ENCODE measurements at regions not wholly inside any gene's neighbourhood (a gene's known extent, or its start where the extent isn't known, plus 50 kb on each side); places are given as distances from the start of the nearest gene placed in this dataset.
"Not testable (repeated sequence)": the region's sequence is repeated elsewhere in the genome, so short reads cannot be mapped to it uniquely, and the experiment has no call there.

DNA sequence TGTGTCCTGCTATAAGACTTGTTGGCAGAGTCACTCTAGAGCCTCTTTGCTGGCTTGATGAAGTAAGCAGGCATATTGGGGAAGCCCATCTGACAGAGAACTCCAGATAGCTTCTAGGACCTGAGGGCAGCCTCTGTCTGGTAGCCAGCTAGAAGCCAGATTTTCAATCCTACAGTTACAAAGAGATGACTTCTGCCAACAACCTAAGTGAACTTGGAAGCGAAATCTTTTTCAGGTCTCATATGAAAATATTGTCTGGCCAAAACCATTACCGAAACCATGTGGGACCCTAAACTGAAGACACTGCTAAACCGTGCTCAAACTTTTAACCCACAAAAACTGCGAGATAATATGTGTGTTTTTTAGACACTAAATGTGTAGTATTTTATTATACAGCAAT lies 140.9 kb downstream of the MRPS30 start:
- Histone ChIP-seq H3K4me2 (ENCODE audit: low read depth, low read length, poor library complexity, severe bottlenecking) (no peak overlapping the region), H3K36me3 (ENCODE audit: insufficient read depth, low read length) (no peaks in the 10 kb centered on the region), H3K4me1 (ENCODE audit: low read length) (peaks cover 3% of the 10 kb centered on the region; the same call in 1 of the 2 replicates), H3K9me2 (replicated peaks; ENCODE audit: insufficient read depth, low read length) (no peaks in the 10 kb centered on the region), H4K20me1 (ENCODE audit: insufficient read depth, low read depth, low read length) (no peaks in the 10 kb centered on the region), H3K27ac (ENCODE audit: low read length) (no peak overlapping the region), H3K9ac (ENCODE audit: low read length) (no peak overlapping the region), H3K9me3 (ENCODE audit: low read length) (no peaks in the 10 kb centered on the region), H3K4me3 (ENCODE audit: low read length) (no peak overlapping the region), H3K27me3 (ENCODE audit: low read length) (no peaks in the 10 kb centered on the region), H2AFZ (ENCODE audit: low read length) (no peak overlapping the region), H3K79me2 (ENCODE audit: low read length) (no peaks in the 10 kb centered on the region)
- no peak for DNase-seq

DNA sequence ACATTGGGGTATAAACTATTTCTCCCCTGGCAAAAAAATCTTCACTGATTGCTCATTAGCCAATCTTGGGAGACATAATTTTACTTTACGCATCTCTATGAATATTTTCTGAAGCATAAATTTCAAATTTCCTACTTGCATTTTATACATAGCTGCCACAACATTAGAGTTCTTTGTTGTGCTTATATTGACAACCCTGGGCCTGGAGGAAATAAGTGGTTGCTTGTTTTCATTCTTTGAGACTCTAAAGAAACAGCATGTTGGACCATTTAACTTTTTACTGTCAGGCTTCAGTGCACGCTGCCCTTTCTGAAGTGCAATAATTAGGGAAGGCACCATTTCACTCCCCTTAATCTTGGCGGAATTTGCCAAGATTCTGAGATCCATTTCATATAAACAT lies 142.6 kb downstream of the MRPS30 start:
- DNase-seq = no peak
- Histone ChIP-seq H3K9me2 (replicated peaks; ENCODE audit: insufficient read depth, low read length) (no peaks in the 10 kb centered on the region), H4K20me1 (ENCODE audit: insufficient read depth, low read depth, low read length) (no peaks in the 10 kb centered on the region), H3K36me3 (ENCODE audit: insufficient read depth, low read length) (no peaks in the 10 kb centered on the region), H3K4me1 (ENCODE audit: low read length) (peaks cover 3% of the 10 kb centered on the region; the same call in 1 of the 2 replicates), H3K4me3 (ENCODE audit: low read length) (no peak overlapping the region), H3K4me2 (ENCODE audit: low read depth, low read length, poor library complexity, severe bottlenecking) (no peak overlapping the region), H2AFZ (ENCODE audit: low read length) (no peak overlapping the region), H3K9me3 (ENCODE audit: low read length) (no peaks in the 10 kb centered on the region), H3K79me2 (ENCODE audit: low read length) (no peaks in the 10 kb centered on the region), H3K27ac (ENCODE audit: low read length) (no peak overlapping the region), H3K27me3 (ENCODE audit: low read length) (no peaks in the 10 kb centered on the region), H3K9ac (ENCODE audit: low read length) (no peak overlapping the region)

DNA sequence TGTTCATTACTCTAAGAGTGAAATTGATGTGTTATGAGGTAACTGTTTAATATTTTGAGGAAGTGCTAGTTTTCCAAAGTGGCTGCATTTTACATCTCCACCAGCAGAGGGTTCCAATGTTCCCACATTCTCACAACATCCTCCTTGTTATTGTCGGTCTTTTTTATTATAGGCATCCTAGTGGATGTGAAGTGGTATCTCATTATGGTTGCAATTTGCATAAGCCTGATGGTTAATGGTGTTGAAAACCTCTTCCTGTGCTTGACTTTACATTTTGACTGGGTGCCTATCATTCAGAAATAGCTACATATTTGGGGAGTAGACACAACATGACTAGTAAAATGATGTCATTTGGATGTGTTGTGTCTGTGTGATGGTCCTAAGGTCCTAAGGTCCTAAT lies 143.6 kb downstream of the MRPS30 start:
- no peak overlapping the region for H3K9ac ChIP-seq (ENCODE audit: low read length)
- H3K9me2 ChIP-seq (replicated peaks; ENCODE audit: insufficient read depth, low read length) = no peaks in the 10 kb centered on the region
- H4K20me1 ChIP-seq (ENCODE audit: insufficient read depth, low read depth, low read length) = no peaks in the 10 kb centered on the region
- H3K36me3 ChIP-seq (ENCODE audit: insufficient read depth, low read length) = no peaks in the 10 kb centered on the region
- no peaks in the 10 kb centered on the region for H3K79me2 ChIP-seq (ENCODE audit: low read length)
- no peaks in the 10 kb centered on the region for H3K27me3 ChIP-seq (ENCODE audit: low read length)
- peaks cover 3% of the 10 kb centered on the region; the same call in 1 of the 2 replicates for H3K4me1 ChIP-seq (ENCODE audit: low read length)
- H3K4me3 ChIP-seq (ENCODE audit: low read length) = no peak overlapping the region
- no peak overlapping the region for H3K27ac ChIP-seq (ENCODE audit: low read length)
- no peaks in the 10 kb centered on the region for H3K9me3 ChIP-seq (ENCODE audit: low read length)
- no peak overlapping the region for H3K4me2 ChIP-seq (ENCODE audit: low read depth, low read length, poor library complexity, severe bottlenecking)
- peak; percentile 75 for DNase-seq
- H2AFZ ChIP-seq (ENCODE audit: low read length) = no peak overlapping the region

DNA sequence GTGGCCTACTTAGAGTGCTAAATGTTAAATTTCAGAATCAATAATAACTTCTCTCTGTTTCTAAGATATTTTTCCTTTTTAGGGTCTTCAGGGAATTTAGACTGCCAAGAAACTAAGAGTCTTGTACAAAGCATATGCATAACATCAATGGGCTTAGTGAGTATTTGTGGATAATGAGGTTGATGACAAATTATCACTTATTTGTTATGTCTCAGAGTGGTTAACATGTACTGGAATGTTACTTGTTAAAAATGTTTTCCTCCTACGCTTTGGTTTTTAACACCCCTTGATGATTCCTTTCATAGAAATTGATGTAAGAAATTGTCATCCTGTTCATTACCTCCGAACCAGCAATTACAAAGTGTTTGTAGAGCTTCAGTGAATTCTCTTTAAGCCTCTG lies 144.3 kb downstream of the MRPS30 start:
- Histone ChIP-seq H3K79me2 (ENCODE audit: low read length) (no peaks in the 10 kb centered on the region), H3K27ac (ENCODE audit: low read length) (no peak overlapping the region), H3K27me3 (ENCODE audit: low read length) (no peaks in the 10 kb centered on the region), H2AFZ (ENCODE audit: low read length) (no peak overlapping the region), H3K4me3 (ENCODE audit: low read length) (no peak overlapping the region), H3K9ac (ENCODE audit: low read length) (no peak overlapping the region), H3K9me3 (ENCODE audit: low read length) (no peaks in the 10 kb centered on the region; the same call in 1 of the 2 replicates), H3K4me1 (ENCODE audit: low read length) (peaks cover 3% of the 10 kb centered on the region; the same call in 1 of the 2 replicates), H3K36me3 (ENCODE audit: insufficient read depth, low read length) (no peaks in the 10 kb centered on the region), H3K9me2 (replicated peaks; ENCODE audit: insufficient read depth, low read length) (no peaks in the 10 kb centered on the region), H4K20me1 (ENCODE audit: insufficient read depth, low read depth, low read length) (no peaks in the 10 kb centered on the region), H3K4me2 (ENCODE audit: low read depth, low read length, poor library complexity, severe bottlenecking) (no peak overlapping the region)
- DNase-seq = no peak

DNA sequence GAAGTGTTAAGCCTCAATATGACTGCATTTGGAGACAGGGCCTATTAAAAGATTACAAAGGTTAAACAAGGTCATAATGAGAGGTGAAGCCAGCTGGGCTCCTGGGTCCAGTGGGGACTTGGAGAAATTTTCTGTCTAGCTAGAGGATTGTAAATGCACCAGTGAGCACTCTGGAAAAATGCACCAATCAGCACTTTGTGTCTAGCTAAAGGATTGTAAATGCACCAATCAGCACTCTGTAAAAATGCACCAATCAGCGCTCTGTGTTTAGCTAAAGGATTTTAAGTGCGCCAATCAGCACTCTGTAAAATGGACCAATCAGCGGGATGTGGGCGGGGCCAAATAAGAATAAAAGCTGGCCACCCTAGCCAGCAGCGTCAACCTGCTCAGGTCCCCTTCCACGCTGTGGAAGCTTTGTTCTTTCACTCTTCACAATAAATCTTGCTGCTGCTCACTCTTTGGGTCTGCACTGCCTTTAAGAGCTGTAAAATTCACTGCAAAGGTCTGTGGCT lies 150.3 kb downstream of the MRPS30 start:
- not testable (repeated sequence) for H3K9ac ChIP-seq (ENCODE audit: low read length); H3K4me2 ChIP-seq (ENCODE audit: low read depth, low read length, poor library complexity, severe bottlenecking); H3K4me3 ChIP-seq (ENCODE audit: low read length); H3K27me3 ChIP-seq (ENCODE audit: low read length); H4K20me1 ChIP-seq (ENCODE audit: insufficient read depth, low read depth, low read length); H3K4me1 ChIP-seq (ENCODE audit: low read length); H3K36me3 ChIP-seq (ENCODE audit: insufficient read depth, low read length); H2AFZ ChIP-seq (ENCODE audit: low read length); H3K27ac ChIP-seq (ENCODE audit: low read length); H3K9me3 ChIP-seq (ENCODE audit: low read length); DNase-seq; H3K9me2 ChIP-seq (replicated peaks; ENCODE audit: insufficient read depth, low read length); H3K79me2 ChIP-seq (ENCODE audit: low read length)

DNA sequence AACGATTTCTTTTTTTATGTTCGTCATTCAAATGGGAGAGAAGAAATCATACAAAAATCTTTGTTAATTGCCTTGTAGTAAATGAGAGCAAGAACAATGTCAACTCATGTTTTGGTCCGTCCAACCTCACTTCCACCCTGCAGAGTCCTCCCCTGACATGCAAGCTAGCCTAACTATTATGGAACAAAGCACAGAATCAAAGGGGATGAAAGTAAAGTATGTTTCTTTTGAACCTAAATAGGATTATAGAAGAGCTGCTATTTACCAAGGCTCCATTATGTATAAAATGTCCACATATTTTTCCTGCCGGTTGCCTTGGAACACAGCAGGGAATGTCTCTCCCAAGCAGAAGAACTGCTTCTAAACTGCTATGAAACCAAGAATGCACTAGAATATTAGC lies 161.1 kb downstream of the MRPS30 start:
- H3K9me2 ChIP-seq (replicated peaks; ENCODE audit: insufficient read depth, low read length) = no peaks in the 10 kb centered on the region
- no peak for DNase-seq
- no peaks in the 10 kb centered on the region for H3K36me3 ChIP-seq (ENCODE audit: insufficient read depth, low read length)
- H3K9ac ChIP-seq (ENCODE audit: low read length) = no peak overlapping the region
- peaks cover 5% of the 10 kb centered on the region for H3K9me3 ChIP-seq (ENCODE audit: low read length)
- H3K27ac ChIP-seq (ENCODE audit: low read length) = no peak overlapping the region
- no peak overlapping the region for H3K4me3 ChIP-seq (ENCODE audit: low read length)
- H4K20me1 ChIP-seq (ENCODE audit: insufficient read depth, low read depth, low read length) = no peaks in the 10 kb centered on the region
- no peaks in the 10 kb centered on the region for H3K27me3 ChIP-seq (ENCODE audit: low read length)
- no peaks in the 10 kb centered on the region for H3K79me2 ChIP-seq (ENCODE audit: low read length)
- no peak overlapping the region for H3K4me2 ChIP-seq (ENCODE audit: low read depth, low read length, poor library complexity, severe bottlenecking)
- no peaks in the 10 kb centered on the region for H3K4me1 ChIP-seq (ENCODE audit: low read length)
- H2AFZ ChIP-seq (ENCODE audit: low read length) = no peak overlapping the region

DNA sequence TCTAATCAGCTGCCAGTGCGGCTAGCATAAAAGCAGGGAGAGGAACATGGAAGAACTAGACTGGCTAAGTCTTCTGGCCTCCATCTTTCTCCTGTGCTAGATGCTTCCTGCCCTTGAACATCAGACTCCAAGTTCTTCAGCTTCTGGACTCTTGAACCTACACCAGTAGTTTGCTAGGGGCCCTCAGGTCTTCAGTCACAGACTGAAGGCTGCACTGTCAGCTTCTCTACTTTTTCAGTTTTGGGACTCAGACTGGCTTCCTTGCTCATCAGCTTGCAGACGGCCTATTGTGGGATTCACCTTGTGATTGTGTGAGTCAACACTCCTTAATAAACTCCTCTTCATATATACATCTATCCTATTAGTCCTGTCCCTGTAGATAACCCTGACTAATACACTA lies 162.2 kb downstream of the MRPS30 start:
- not testable (repeated sequence) for H3K27me3 ChIP-seq (ENCODE audit: low read length); DNase-seq; H2AFZ ChIP-seq (ENCODE audit: low read length); H3K9ac ChIP-seq (ENCODE audit: low read length); H3K4me3 ChIP-seq (ENCODE audit: low read length); H4K20me1 ChIP-seq (ENCODE audit: insufficient read depth, low read depth, low read length); H3K27ac ChIP-seq (ENCODE audit: low read length); H3K36me3 ChIP-seq (ENCODE audit: insufficient read depth, low read length); H3K9me3 ChIP-seq (ENCODE audit: low read length); H3K4me1 ChIP-seq (ENCODE audit: low read length); H3K4me2 ChIP-seq (ENCODE audit: low read depth, low read length, poor library complexity, severe bottlenecking); H3K9me2 ChIP-seq (replicated peaks; ENCODE audit: insufficient read depth, low read length); H3K79me2 ChIP-seq (ENCODE audit: low read length)

DNA sequence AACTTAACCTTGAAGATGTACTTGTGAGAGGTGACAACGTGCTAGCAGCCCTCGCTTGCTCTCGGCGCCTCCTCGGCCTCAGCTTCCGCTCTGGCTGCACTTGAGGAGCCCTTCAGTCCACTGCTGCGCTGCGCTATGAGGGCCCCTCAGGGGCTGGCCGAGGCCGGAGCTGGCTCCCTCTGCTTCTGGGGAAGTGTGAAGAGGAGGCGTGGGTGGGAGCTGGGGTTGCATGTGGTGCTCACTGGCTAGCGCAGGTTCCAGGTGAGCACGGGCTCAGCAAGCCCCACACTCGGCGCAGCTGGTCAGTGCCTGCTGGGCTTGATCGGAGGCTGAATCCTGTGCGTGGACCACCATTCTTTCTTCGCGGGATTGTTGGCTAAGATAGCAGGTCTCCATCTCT lies 166.1 kb downstream of the MRPS30 start:
- H3K9me3 ChIP-seq (ENCODE audit: low read length) = peaks cover 10% of the 10 kb centered on the region; the same call in 1 of the 2 replicates
- no peak overlapping the region for H3K4me2 ChIP-seq (ENCODE audit: low read depth, low read length, poor library complexity, severe bottlenecking)
- no peaks in the 10 kb centered on the region for H4K20me1 ChIP-seq (ENCODE audit: insufficient read depth, low read depth, low read length)
- H3K36me3 ChIP-seq (ENCODE audit: insufficient read depth, low read length) = no peaks in the 10 kb centered on the region
- no peaks in the 10 kb centered on the region for H3K4me1 ChIP-seq (ENCODE audit: low read length)
- H3K27me3 ChIP-seq (ENCODE audit: low read length) = no peaks in the 10 kb centered on the region
- no peaks in the 10 kb centered on the region for H3K9me2 ChIP-seq (replicated peaks; ENCODE audit: insufficient read depth, low read length)
- H3K4me3 ChIP-seq (ENCODE audit: low read length) = no peak overlapping the region
- DNase-seq = no peak
- no peak overlapping the region for H3K9ac ChIP-seq (ENCODE audit: low read length)
- no peak overlapping the region for H2AFZ ChIP-seq (ENCODE audit: low read length)
- H3K27ac ChIP-seq (ENCODE audit: low read length) = no peak overlapping the region
- H3K79me2 ChIP-seq (ENCODE audit: low read length) = no peaks in the 10 kb centered on the region

DNA sequence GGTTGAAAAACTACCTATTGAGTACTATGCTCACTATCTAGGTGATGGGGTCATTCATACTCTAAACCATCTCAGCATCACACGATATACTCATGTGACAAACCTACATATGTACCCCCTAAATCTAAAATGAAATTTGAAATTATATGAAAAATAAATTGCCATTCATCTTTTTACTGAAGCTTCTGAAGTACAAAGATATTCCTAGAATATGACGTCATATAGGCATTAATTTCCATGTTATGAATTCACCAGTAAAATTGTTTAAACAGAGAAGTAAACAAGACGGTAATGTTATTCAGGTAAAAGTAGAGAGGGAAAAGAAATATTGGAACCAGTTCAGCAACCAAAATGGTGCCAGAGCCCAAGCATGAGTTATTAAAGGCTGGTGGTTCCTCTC lies 173.0 kb downstream of the MRPS30 start:
- H2AFZ ChIP-seq (ENCODE audit: low read length) = no peak overlapping the region
- H3K9ac ChIP-seq (ENCODE audit: low read length) = no peak overlapping the region
- no peaks in the 10 kb centered on the region for H3K27me3 ChIP-seq (ENCODE audit: low read length)
- no peaks in the 10 kb centered on the region for H3K9me2 ChIP-seq (replicated peaks; ENCODE audit: insufficient read depth, low read length)
- no peaks in the 10 kb centered on the region for H3K36me3 ChIP-seq (ENCODE audit: insufficient read depth, low read length)
- H3K4me3 ChIP-seq (ENCODE audit: low read length) = no peak overlapping the region
- H3K9me3 ChIP-seq (ENCODE audit: low read length) = peaks cover 23% of the 10 kb centered on the region
- H3K4me2 ChIP-seq (ENCODE audit: low read depth, low read length, poor library complexity, severe bottlenecking) = no peak overlapping the region
- no peaks in the 10 kb centered on the region for H3K79me2 ChIP-seq (ENCODE audit: low read length)
- H3K27ac ChIP-seq (ENCODE audit: low read length) = no peak overlapping the region
- H4K20me1 ChIP-seq (ENCODE audit: insufficient read depth, low read depth, low read length) = no peaks in the 10 kb centered on the region
- no peak for DNase-seq
- H3K4me1 ChIP-seq (ENCODE audit: low read length) = no peaks in the 10 kb centered on the region

All from Karpas-422 (cell line).